ENCODE measurements at regions not wholly inside any gene's neighbourhood (a gene's known extent, or its start where the extent isn't known, plus 50 kb on each side); places are given as distances from the start of the nearest gene placed in this dataset.

DNA sequence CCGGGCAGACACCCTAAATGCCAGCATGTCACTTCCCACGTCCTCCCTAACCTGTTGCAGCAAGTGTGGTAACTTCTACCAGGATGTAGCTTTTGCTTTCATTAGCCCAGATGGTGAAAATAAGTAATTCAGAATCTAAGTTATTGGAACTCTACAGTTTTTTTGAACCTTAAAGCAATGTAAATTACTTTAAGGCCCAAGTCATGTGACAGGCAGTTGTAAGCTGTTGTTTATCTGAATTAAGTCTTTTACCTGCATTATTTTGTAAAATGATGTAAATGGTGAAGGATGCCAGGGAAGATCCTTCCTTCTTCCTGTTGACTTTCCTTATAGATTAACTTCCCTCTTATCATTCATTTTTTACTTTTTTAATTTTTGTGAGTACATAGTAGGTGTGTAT is 670.2 kb downstream of the SEMA5A start:
- intact Hi-C loops (cut with micrococcal nuclease), result no loop called here
- DNase-seq (no peak), ATAC-seq (no peak)

DNA sequence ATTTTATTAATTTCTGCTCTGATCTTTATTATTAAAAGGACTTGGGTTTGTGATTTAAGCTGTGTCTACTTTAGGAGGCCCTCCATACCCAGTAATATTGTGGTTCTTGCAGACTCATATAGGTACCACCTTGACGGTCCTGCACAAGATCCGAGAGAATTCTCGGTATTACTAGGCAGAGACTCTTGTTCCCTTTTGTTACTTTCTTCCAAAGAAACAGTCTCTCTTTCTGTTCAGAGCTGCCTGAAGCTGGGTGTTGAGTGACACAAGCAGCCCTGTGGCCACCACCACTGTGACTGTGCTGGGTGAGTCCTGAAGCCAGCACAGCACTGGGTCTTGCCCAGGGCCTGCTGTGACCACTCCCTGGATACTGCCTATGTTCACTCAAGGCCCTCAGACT is 666.6 kb downstream of the SEMA5A start:
- ATAC-seq, result no peak
- intact Hi-C loops (cut with micrococcal nuclease), result no loop called here
- no peak for DNase-seq

DNA sequence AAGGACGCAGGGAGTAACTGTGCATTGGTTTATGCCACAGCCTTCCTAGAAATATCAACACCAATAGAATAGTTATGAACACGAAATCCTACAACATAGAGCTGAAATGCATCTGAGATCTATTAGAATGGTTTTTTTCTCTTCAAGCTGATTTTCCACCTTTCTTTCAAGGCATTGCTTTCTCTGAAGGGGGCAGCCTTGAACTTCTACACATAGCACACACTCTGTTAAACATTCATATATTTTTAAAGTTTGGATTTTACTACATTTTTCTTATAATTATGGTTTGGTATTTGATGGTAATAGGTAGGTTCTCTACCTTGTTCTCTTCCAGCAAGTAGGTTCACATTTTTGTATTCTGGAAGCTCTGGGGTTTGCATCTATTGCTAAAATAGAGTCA is 661.8 kb downstream of the SEMA5A start:
- DNase-seq (no peak), ATAC-seq (no peak)
- intact Hi-C loops (cut with micrococcal nuclease), result no loop called here

DNA sequence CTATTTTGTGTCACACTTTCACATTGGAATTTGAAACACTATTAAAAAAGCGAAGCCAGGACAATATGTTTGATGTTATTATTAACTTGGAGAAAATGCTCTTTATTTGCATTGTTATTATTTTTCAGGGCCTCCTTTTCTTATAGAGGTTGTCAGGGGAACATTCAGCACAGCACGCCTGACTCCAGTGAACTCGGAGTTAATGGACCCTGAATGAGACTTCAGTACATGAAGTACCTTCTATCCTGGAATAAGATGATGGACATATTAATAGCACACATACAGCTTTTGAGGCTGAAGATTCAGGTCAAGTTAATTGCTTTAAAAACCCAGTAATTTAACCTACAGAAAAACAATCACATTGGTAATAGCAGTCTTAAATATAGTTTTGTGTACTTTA is 652.9 kb downstream of the SEMA5A start:
- ATAC-seq (no peak), DNase-seq (no peak)
- intact Hi-C loops (cut with micrococcal nuclease), result no loop called here

DNA sequence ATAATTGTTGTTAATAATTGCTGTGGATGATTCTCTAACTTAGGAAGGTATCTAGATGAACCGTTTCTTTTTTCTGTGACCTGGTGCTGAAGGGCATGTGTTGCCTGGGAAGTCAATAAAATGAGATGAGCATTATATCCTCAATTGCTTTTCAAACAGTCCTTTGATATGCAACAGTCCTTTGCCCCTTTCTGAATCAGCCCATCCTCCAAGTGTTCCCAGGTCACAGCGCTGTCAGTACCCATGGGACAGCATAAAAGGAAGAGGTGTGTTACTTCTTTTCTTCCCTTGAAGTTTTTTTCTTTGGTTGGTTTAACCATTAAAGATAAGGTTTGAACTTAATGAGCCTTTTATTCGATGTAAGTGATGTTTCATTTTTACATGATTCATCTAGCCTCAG is 651.8 kb downstream of the SEMA5A start:
- ATAC-seq (no peak), DNase-seq (no peak)
- intact Hi-C loops (cut with micrococcal nuclease), result no loop called here

DNA sequence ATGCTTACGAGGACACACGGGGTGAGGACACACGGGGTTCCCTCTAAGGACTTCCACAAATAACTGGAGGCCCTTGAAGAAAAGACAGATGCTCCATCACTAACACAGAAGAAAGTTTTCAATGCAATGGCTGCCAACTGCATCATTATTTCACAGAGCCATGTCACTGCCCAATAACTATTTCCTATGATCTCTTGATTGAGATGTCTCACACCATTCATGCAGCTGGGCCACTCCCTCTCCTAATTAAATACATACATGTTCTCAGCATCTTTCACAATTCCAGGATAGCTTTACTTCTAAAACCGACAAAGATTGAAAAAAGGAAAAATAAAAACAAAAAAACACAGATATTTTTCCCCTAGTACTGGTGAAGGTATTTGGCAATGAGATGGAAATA is 650.8 kb downstream of the SEMA5A start:
- DNase-seq (no peak), ATAC-seq (no peak)
- intact Hi-C loops (cut with micrococcal nuclease), result no loop called here

DNA sequence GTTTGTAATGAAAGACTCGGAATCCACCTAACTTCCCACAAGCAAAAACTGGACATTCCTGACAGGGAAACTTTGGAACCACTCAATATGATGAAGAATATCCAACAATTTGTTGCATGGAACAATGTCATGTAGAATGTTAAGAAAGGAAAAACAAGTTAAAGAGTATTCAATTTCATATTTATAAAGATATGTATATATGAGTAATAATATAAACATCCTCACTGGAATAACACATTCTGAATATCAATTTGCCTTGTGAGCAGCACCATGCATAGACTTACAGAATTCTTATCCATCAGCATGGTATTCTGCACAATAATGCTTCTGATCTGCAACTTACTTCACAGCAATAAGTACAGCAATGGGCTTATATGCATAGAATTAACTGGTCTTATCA is 650.3 kb downstream of the SEMA5A start:
- intact Hi-C loops (cut with micrococcal nuclease), result no loop called here
- no peak for ATAC-seq
- DNase-seq, result no peak

DNA sequence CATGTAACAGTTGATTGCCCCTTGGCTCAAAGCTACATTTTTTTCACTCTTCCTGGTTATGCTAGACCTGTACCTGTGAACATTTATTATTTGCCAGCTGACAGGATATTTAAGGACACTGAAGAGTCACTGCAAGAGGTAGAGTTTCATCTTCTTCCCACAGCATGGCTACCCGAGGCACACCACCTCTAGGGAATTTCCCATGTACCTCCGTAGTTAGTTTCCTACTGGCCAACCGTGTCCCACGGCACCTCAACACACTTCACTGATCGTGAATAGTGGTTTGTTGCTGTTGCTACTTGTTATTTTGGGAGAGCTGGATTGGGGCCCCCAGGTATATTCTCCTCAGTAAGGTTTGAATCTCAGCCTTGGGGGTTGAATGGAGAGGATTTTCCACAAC is 648.6 kb downstream of the SEMA5A start:
- ATAC-seq, result no peak
- DNase-seq, result no peak
- intact Hi-C loops (cut with micrococcal nuclease), result no loop called here

DNA sequence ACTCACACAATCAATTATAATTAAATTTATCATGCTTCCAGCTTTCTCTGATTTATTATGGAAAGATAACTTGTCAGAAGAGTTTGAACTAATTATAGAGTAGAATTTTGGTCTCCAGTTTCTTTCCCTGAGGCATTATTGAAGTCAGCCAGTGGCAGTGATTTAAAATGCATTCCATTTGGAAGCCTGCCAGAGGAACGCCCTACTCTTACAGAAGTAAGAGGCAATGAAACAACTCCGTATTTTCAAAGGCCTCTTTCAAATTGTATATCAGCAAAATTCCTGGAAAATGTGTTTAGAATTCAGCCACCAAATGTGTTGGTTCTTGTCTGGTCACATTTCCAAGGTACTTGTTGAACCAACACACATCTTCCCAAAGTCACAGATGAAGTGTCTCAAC is 640.9 kb downstream of the SEMA5A start:
- intact Hi-C loops (cut with micrococcal nuclease), result no loop called here
- DNase-seq (no peak), ATAC-seq (no peak)

DNA sequence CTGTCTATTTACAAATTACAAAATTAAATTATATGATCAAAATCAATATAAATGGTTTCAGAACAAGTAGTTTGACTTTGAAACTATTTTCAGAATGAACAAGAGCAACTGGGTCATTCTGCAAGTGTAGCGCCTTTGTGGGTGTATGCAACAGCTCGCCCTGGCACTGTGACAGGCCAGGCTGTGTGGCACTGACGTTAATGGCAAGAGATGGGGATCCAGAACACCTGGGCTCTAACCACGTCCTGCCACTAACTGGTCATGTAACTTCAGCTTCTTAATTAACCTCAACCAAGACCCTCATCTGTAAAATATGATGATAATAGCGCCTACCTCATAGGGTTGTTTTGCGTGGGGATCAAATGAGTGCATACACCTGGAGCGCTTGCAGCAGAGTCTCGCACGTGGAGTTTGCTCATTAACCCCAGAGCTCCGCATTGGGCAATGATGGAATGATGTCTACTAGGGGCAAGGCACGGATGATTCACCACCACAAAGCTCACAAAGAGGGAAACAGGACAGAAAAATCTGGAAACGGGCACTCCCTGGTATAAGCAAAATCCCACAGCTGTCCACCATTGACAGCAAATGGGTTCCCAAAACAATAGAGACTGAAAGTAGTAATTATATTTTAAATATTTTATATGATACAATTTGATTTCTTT is 639.4 kb downstream of the SEMA5A start:
- DNase-seq, result no peak
- intact Hi-C loops (cut with micrococcal nuclease), result no loop called here
- ATAC-seq, result no peak

DNA sequence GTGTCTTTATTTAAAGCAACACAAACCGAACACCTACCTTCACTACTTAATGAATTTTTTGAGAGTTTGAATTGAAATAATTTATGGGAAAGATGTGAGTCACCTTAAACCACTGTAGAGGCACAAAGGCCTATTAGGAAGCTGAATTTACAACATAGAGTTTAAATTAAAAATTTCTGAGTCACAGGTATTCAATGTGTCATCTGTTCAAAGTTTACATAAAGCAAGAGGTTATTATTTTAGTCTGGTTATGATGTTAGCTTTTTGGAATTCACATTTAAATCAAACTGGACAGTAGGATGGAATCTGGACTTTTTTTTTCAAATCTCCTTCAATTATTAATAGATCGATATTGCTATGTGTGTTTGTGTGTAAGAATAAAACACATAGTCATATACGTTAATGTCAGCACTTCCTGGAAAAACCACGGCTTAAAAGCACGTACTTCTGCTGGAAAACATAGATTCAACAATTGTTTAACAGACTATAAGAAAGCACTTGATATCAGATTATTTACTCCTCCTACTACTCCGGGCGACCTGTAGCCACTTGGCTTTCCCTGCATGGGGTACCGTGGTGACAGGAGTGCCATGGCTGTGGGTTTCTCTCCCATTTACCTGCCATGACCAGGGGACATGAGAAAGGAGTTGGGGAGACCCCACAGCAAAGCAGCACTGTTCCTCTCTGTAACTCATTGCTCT is 638.6 kb downstream of the SEMA5A start:
- ATAC-seq (no peak), DNase-seq (no peak)
- intact Hi-C loops (cut with micrococcal nuclease), result no loop called here

DNA sequence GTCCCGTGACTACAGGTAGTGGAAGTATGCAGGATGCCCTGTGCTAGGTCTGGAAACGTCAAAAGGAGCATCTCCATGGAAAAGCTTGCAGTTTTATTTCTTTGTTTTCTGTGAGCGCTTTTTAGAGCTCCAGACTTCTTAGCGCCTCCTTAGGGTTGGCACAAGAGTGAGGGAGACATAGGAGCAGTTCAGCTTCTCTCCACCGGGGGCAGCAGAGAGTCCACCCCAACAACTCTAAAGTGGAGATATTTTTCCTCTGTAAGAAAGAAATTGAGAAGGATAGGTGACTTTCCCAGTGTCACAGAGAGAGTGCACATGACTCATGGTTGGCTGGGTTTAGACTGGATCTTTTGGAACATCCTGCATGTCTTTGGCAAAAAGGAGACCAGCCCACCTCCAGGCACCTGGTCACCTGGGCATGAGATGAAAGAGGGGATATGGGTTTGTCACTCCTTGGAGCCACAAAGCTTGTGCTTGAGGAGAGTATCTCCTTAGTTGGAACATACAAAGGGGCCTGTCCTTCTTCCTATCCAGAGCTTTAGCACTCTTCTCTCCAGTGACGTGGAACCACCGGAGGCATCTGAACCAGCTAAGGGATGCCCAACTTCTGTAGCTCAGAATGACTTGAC is 637.7 kb downstream of the SEMA5A start:
- ATAC-seq (no peak), DNase-seq (no peak)
- intact Hi-C loops (cut with micrococcal nuclease), result no loop called here

DNA sequence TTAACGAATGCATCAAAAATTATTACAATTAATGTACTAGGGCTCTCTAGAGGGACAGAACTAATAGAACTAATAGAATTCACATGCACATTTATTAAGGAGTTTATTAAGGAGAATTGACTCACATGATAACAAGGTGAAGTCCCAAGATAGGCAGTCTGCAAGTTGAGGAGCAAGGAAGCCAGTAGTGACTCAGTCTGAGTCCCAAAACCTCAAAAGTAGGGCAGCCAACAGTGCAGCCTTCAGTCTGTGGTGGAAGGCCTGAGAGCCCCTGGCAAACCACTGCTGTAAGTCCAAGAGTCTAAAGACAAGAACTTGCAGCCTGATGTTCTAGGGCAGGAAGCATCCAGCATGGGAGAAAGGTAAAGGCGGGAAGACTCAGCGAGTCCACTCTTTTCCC is 633.8 kb downstream of the SEMA5A start:
- ATAC-seq (no peak), DNase-seq (no peak)
- intact Hi-C loops (cut with micrococcal nuclease), result no loop called here

DNA sequence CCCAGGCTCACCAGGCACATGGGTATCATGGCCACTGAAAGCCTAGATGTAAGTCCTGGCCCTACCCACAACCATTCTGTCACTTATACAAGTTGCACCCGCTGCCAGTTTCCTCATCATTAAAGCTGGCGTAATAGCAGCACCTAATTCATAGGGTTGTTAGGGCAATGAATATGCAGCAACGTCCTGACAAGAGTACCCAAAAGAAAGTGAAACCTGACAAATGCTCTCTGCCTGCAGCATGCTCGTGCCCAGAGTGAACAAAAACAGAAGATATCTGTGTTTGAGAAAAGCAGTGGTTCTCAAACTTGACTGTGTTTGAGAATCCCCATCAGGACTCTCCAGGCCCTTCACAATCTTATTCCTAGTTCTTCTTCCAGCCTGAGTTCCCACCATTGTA is 632.4 kb downstream of the SEMA5A start:
- intact Hi-C loops (cut with micrococcal nuclease), result no loop called here
- no peak for DNase-seq
- no peak for ATAC-seq

DNA sequence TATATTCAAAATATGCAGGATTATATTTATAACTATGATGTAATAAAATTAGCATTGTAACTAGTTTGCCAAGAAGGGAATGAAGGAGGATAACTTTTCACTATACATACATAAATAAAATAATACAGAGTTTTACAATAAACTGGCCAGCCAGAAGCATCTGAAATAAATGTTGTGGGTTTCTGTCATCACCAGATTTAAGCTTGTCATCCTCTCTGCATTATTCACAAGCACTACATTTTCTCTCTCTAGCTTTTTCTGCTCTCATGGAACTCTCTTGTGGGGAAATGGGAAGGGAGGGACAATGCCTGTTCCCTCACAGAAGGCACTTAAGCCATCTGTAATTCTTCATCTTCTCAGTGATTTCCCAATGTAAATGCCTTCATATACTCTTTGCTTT is 626.8 kb downstream of the SEMA5A start:
- DNase-seq, result no peak
- intact Hi-C loops (cut with micrococcal nuclease), result no loop called here
- no peak for ATAC-seq

DNA sequence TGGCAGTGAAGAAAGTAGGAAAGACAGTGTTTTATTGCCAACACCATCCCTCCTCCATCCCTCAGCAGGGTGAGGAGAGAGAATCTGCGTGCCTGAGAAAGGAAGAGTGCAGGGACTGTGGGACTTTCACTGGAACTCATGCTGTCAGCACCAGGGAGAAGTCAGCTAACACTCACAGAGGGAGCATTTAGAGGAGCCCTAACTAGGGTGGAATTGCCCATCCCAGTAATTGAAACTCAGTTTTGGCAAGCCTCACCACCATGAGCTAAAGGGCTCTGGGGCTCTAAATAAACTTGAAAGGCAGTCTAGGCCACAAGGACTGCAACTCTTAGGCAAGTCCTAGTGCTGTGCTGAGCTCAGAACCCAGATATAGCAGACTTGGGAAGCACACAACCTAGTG is 622.3 kb downstream of the SEMA5A start:
- ATAC-seq (no peak), DNase-seq (no peak)
- intact Hi-C loops (cut with micrococcal nuclease), result no loop called here

DNA sequence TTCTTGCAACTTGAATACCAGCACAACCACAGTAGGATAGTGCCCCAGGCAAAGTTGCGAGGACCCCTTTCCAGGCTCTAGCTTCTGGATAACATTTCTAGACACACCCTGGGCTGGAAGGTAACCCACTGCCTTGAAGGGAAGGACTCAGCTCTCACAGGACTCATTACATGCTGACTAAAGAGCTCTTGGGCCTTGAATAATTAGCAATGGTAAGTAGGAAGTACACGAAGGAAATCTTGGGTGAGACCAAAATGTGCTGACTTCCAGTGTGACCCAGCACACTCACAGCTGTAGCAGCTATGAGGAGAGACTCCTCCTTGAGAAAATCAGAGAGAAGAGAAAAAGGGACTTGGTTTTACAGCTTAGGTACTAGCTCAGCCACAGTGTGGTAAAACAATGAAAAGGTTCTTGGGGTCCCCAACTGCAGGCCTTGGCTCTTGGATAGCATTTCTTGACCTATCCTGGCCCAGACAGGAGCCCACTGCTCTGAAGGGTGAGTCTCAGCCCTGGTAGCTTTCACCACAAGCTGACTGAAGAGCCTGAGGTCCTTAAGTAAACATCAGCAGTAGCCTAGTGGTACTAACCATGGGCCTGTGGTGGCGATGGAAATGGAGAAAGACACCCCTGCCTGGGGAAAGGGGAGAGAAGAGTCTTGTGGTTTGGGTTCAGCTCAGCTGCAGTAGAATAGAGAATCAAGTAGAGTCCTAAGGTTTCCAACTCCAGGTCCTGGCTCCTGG is 621.7 kb downstream of the SEMA5A start:
- no peak for DNase-seq
- intact Hi-C loops (cut with micrococcal nuclease), result no loop called here
- ATAC-seq, result no peak

DNA sequence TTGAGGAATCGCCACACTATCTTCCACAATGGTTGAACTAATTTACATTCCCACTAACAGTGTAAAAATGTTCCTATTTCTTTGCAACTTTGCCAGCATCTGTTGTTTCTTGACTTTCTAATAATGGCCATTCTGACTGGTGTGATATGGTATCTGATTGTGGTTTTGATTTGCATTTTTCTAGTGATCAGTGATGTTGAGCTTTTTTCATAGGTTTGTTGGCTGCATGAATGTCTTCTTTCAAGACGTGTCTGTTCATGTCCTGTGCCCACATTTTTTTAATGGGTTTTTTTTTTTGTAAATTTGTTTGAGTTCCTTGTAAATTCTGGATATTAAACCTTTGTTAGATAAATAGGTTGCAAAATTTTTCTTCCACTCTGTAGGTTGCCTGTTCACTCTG is 615.9 kb downstream of the SEMA5A start:
- DNase-seq, result no peak
- no peak for ATAC-seq
- intact Hi-C loops (cut with micrococcal nuclease), result no loop called here

DNA sequence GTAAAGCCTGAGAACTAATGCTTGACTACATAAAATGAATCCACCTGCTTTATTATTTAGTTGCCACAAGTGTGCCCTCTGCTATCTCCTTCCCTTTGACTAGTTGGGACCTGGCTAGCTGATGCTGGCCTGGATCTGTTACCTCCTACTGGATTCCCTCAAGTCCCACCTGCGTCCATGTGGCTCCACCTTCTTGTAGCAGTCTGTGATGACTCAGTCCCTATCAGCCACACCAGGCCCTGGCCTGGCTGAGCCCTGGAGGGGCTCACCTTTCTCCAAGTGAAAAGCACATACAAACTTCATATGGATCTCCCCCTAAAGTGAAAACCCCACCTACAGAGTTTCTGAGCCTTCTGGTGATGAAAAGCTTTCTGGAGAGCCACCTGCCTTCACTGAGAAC is 611.4 kb downstream of the SEMA5A start:
- no peak for ATAC-seq
- no peak for DNase-seq
- intact Hi-C loops (cut with micrococcal nuclease), result no loop called here

DNA sequence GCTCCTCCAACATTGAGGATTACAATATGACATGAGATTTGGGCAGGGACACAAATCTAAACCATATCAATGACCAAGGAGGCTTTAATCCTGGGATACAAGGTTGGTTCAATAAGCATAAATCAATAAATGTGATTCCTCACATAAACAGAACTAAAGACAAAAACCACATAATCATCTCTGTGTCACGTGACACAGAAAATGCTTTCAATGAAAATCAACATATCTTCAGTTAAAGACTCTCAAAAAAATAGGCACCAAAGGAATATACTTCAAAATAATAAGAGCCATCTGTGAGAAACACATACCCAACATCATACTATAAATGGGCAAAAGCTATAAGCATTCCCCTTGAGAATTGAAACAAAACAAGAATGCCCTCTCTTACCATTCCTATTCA is 604.9 kb downstream of the SEMA5A start:
- DNase-seq, result no peak

More for the DNA sequence above, 604.9 kb downstream of the SEMA5A start:
- ATAC-seq, result no peak
- intact Hi-C loops (cut with micrococcal nuclease), result no loop called here

Measured in left ventricle myocardium superior (tissue), 1 donor.